MCF 10A (cell line): ENCODE measurements at regions not wholly inside any gene's neighbourhood (a gene's known extent, or its start where the extent isn't known, plus 50 kb on each side); places are given as distances from the start of the nearest gene placed in this dataset.

Experiments used
- BruUV-seq: library from RNA; stranded (reverse); fragments of 400-500 nt; replicated peaks from 2 replicates; lab custom pipeline; 2021; lab: Mats Ljungman, UMichigan
- CTCF ChIA-PET: fragments of 300-600 bp; sonication (Branson Sonifier 250); formaldehyde crosslinking; extraction: SDS; loops from one replicate; lab custom pipeline; 2021; ENCODE audit warnings: antibody characterized with exemption, inconsistent platforms; lab: Yijun Ruan, JAX
- POLR2A ChIA-PET: fragments of 300-600, 350-650 bp; sonication (Branson Sonifier 250); formaldehyde crosslinking; extraction: SDS; loops from one replicate; lab custom pipeline; 2020; ENCODE audit warnings: antibody characterized with exemption, inconsistent platforms; lab: Yijun Ruan, JAX
- DNase-seq: peaks from one replicate; pipeline ENCODE4 v3.0.0-alpha.2; 2018; ENCODE audit not compliant: unreplicated experiment
- H3K27ac Mint-ChIP-seq: one replicate; pipeline ENCODE4 v1.8.0; 2022; ENCODE audit warnings: mild to moderate bottlenecking, low read depth, mixed read lengths; ENCODE audit not compliant: unreplicated experiment
- H3K27me3 Mint-ChIP-seq: one replicate; pipeline ENCODE4 v1.8.0; 2022; ENCODE audit warnings: mixed read lengths; ENCODE audit not compliant: insufficient read depth, unreplicated experiment
- H3K36me3 Mint-ChIP-seq: one replicate; pipeline ENCODE4 v1.8.0; 2022; ENCODE audit warnings: mild to moderate bottlenecking, moderate library complexity, mixed read lengths; ENCODE audit not compliant: insufficient read depth, unreplicated experiment
- H3K4me1 Mint-ChIP-seq: one replicate; pipeline ENCODE4 v1.8.0; 2022; ENCODE audit warnings: mixed read lengths; ENCODE audit not compliant: insufficient read depth, unreplicated experiment
- H3K4me3 Mint-ChIP-seq: one replicate; pipeline ENCODE4 v1.8.0; 2022; ENCODE audit warnings: mild to moderate bottlenecking, moderate library complexity, mixed read lengths; ENCODE audit not compliant: unreplicated experiment
- H3K9me3 Mint-ChIP-seq: one replicate; pipeline ENCODE4 v1.8.0; 2022; ENCODE audit warnings: mixed read lengths; ENCODE audit not compliant: unreplicated experiment
- CTCF ChIP-seq: fragments of 200-600 bp; IDR thresholded peaks from one replicate; pipeline ENCODE4 v1.8.0; 2022; ENCODE audit warnings: antibody characterized with exemption, mild to moderate bottlenecking; ENCODE audit not compliant: unreplicated experiment
- intact Hi-C: fragments of 100-400 bp; cut with micrococcal nuclease; formaldehyde crosslinking; loops from 2 replicates; pipeline ENCODE4 v1.14.1; 2022

- Mint-ChIP-seq H3K27ac (no peak overlapping the region), H3K4me1 (no peaks in the 10 kb centered on the region), H3K4me3 (no peak overlapping the region), H3K27me3 (peaks cover 49% of the 10 kb centered on the region), H3K36me3 (no peaks in the 10 kb centered on the region), H3K9me3 (peaks cover 10% of the 10 kb centered on the region)
- intact Hi-C loops, result no loop called here
- no TSS peak for BruUV-seq
- ChIA-PET CTCF (no interaction called here), POLR2A (no interaction called here)
- no peak for DNase-seq
- no peak for TF ChIP-seq CTCF
These were observed 118.6 kb upstream of the COL5A1 start for GRCh38 chr9:134522976-134523375.

- BruUV-seq, result no TSS peak
- intact Hi-C loops, result no loop called here
- no peak for TF ChIP-seq CTCF
- DNase-seq, result no peak
- Mint-ChIP-seq H3K4me3 (no peak overlapping the region), H3K27me3 (peaks cover 49% of the 10 kb centered on the region), H3K36me3 (no peaks in the 10 kb centered on the region), H3K27ac (no peak overlapping the region), H3K9me3 (peaks cover 21% of the 10 kb centered on the region), H3K4me1 (no peaks in the 10 kb centered on the region)
- POLR2A ChIA-PET, result no interaction called here
- CTCF ChIA-PET, result no interaction called here
These were observed 116.4 kb upstream of the COL5A1 start for GRCh38 chr9:134525070-134525815.

GRCh38 chr9:134525841-134526583 is 115.6 kb upstream of the COL5A1 start:
- no peak overlapping the region for H3K4me3 Mint-ChIP-seq
- no peak for TF ChIP-seq CTCF
- H3K27me3 Mint-ChIP-seq, result peaks cover 49% of the 10 kb centered on the region
- no TSS peak for BruUV-seq
- CTCF ChIA-PET, result no interaction called here
- no peaks in the 10 kb centered on the region for H3K4me1 Mint-ChIP-seq
- H3K36me3 Mint-ChIP-seq, result no peaks in the 10 kb centered on the region
- intact Hi-C loops, result no loop called here
- no peak overlapping the region for H3K27ac Mint-ChIP-seq
- no peak for DNase-seq
- peaks cover 21% of the 10 kb centered on the region for H3K9me3 Mint-ChIP-seq
- POLR2A ChIA-PET, result no interaction called here

- H3K27ac Mint-ChIP-seq, result no peak overlapping the region
- peaks cover 4% of the 10 kb centered on the region for H3K36me3 Mint-ChIP-seq
- BruUV-seq, result no TSS peak
- H3K4me1 Mint-ChIP-seq, result no peaks in the 10 kb centered on the region
- intact Hi-C loops, result no loop called here
- CTCF ChIA-PET, result no interaction called here
- H3K9me3 Mint-ChIP-seq, result peaks cover 18% of the 10 kb centered on the region
- peaks cover 49% of the 10 kb centered on the region for H3K27me3 Mint-ChIP-seq
- TF ChIP-seq CTCF, result no peak
- POLR2A ChIA-PET, result no interaction called here
- no peak for DNase-seq
- H3K4me3 Mint-ChIP-seq, result no peak overlapping the region
These were observed 114.8 kb upstream of the COL5A1 start for GRCh38 chr9:134526584-134527477.
